ENCODE measurements at regions not wholly inside any gene's neighbourhood (a gene's known extent, or its start where the extent isn't known, plus 50 kb on each side); places are given as distances from the start of the nearest gene placed in this dataset.

GRCh38 chr3:104612218-104612617, 754.5 kb upstream of the ALCAM start:
- dilution Hi-C loops (cut with MboI; ENCODE audit: extremely low pct_ligation_motif_present, low sequenced_read_pairs): no loop called here
- FAIRE-seq (no peak), DNase-seq (ENCODE audit: low read depth, low spot score) (no peak)
- H4K20me1 ChIP-seq (ENCODE audit: control insufficient read depth, extremely low read depth, insufficient read depth, low read length): no peaks in the 10 kb centered on the region
- H3K79me2 ChIP-seq (ENCODE audit: control insufficient read depth, insufficient read depth, low read length): no peaks in the 10 kb centered on the region
- H3K27me3 ChIP-seq (ENCODE audit: control insufficient read depth, extremely low read depth, insufficient read depth, low read length): no peaks in the 10 kb centered on the region
- H3K27ac ChIP-seq (ENCODE audit: control insufficient read depth, insufficient read depth, low read length): no peak overlapping the region
- no peaks in the 10 kb centered on the region for H3K9me1 ChIP-seq (ENCODE audit: control insufficient read depth, extremely low read depth, insufficient read depth, low read length)
- H3K36me3 ChIP-seq (ENCODE audit: control insufficient read depth in 2 of 2, extremely low read depth in 1 of 2, insufficient read depth in 2 of 2, low read length in 2 of 2): no peaks in the 10 kb centered on the region
- no peaks in the 10 kb centered on the region for H3K9me3 ChIP-seq (ENCODE audit: control insufficient read depth, low read depth, low read length)
- no peak for TF ChIP-seq CTCF (optimal IDR thresholded peaks at IDR 0.05 in 1 of 3, IDR thresholded peaks at IDR 0.05 in 1 of 3, conservative IDR thresholded peaks at IDR 0.05 in 1 of 3; ENCODE audit: extremely low read depth in 1 of 3, insufficient read depth in 2 of 3, low read length in 3 of 3)
- TF ChIP-seq EZH2 (IDR thresholded peaks at IDR 0.05; ENCODE audit: low read length): no peak
- H3K9ac ChIP-seq (ENCODE audit: control insufficient read depth, extremely low read depth, insufficient read depth, low read length): no peak overlapping the region
- no peak overlapping the region for H3K4me2 ChIP-seq (ENCODE audit: control insufficient read depth, extremely low read depth, insufficient read depth, low read depth, low read length)
- no peak overlapping the region for H2AFZ ChIP-seq (ENCODE audit: control insufficient read depth, low read length)
- no peaks in the 10 kb centered on the region for H3K4me1 ChIP-seq (ENCODE audit: control insufficient read depth, extremely low read depth, insufficient read depth, low read length)
- H3K4me3 ChIP-seq (ENCODE audit: control insufficient read depth in 2 of 3, extremely low read depth in 1 of 3, insufficient read depth in 2 of 3, low read depth in 1 of 3, low read length in 3 of 3): no peak overlapping the region

- dilution Hi-C loops (cut with MboI; ENCODE audit: extremely low pct_ligation_motif_present, low sequenced_read_pairs): no loop called here
- no peak overlapping the region for H3K4me3 ChIP-seq (ENCODE audit: control insufficient read depth in 2 of 3, extremely low read depth in 1 of 3, insufficient read depth in 2 of 3, low read depth in 1 of 3, low read length in 3 of 3)
- H3K9me1 ChIP-seq (ENCODE audit: control insufficient read depth, extremely low read depth, insufficient read depth, low read length): no peaks in the 10 kb centered on the region
- FAIRE-seq: no peak
- H3K9me3 ChIP-seq (ENCODE audit: control insufficient read depth, low read depth, low read length): no peaks in the 10 kb centered on the region
- H3K79me2 ChIP-seq (ENCODE audit: control insufficient read depth, insufficient read depth, low read length): no peaks in the 10 kb centered on the region
- no peak overlapping the region for H3K27ac ChIP-seq (ENCODE audit: control insufficient read depth, insufficient read depth, low read length)
- no peaks in the 10 kb centered on the region for H3K4me1 ChIP-seq (ENCODE audit: control insufficient read depth, extremely low read depth, insufficient read depth, low read length)
- no peak overlapping the region for H3K4me2 ChIP-seq (ENCODE audit: control insufficient read depth, extremely low read depth, insufficient read depth, low read depth, low read length)
- H3K9ac ChIP-seq (ENCODE audit: control insufficient read depth, extremely low read depth, insufficient read depth, low read length): no peak overlapping the region
- no peaks in the 10 kb centered on the region for H4K20me1 ChIP-seq (ENCODE audit: control insufficient read depth, extremely low read depth, insufficient read depth, low read length)
- DNase-seq (ENCODE audit: low read depth, low spot score): no peak
- no peaks in the 10 kb centered on the region for H3K27me3 ChIP-seq (ENCODE audit: control insufficient read depth, extremely low read depth, insufficient read depth, low read length)
- H2AFZ ChIP-seq (ENCODE audit: control insufficient read depth, low read length): no peak overlapping the region
- H3K36me3 ChIP-seq (ENCODE audit: control insufficient read depth in 2 of 2, extremely low read depth in 1 of 2, insufficient read depth in 2 of 2, low read length in 2 of 2): no peaks in the 10 kb centered on the region
- TF ChIP-seq CTCF (optimal IDR thresholded peaks at IDR 0.05 in 1 of 3, IDR thresholded peaks at IDR 0.05 in 1 of 3, conservative IDR thresholded peaks at IDR 0.05 in 1 of 3; ENCODE audit: extremely low read depth in 1 of 3, insufficient read depth in 2 of 3, low read length in 3 of 3) (no peak), EZH2 (IDR thresholded peaks at IDR 0.05; ENCODE audit: low read length) (no peak)
Observed at GRCh38 chr3:104614564-104614963, 752.1 kb upstream of the ALCAM start.
